Esophagus muscularis mucosa (tissue), 4 donors: ENCODE measurements at regions not wholly inside any gene's neighbourhood (a gene's known extent, or its start where the extent isn't known, plus 50 kb on each side); places are given as distances from the start of the nearest gene placed in this dataset.
"Not testable (repeated sequence)": the region's sequence is repeated elsewhere in the genome, so short reads cannot be mapped to it uniquely, and the experiment has no call there.

ENCODE experiments used
- DNase-seq: peaks from one replicate; pipeline ENCODE4 v3.0.0-alpha.2; 2017; ENCODE audit errors: extremely low spot score
- H3K27ac ChIP-seq, 4 donors: fragments of 200-600 bp; sonication (generic); replicated peaks in 1 of 4; 1 replicate in 3 of 4; 2 replicates in 1 of 4; pipeline ENCODE4 v1.5.1; 2016 to 2019; ENCODE audit warnings: mild to moderate bottlenecking in 1 of 4
- H3K27me3 ChIP-seq, 4 donors: fragments of 200-600 bp; sonication (generic); one replicate each; pipeline versions ENCODE4 v1.5.1 to v1.6.0; 2016 to 2019
- H3K36me3 ChIP-seq, 4 donors: fragments of 200-600 bp; sonication (generic); one replicate each; pipeline ENCODE4 v1.5.1; 2016 to 2019
- H3K4me1 ChIP-seq, 4 donors: fragments of 200-600 bp; sonication (generic); one replicate each; pipeline ENCODE4 v1.5.1; 2016 to 2019
- H3K4me3 ChIP-seq, 4 donors: fragments of 200-600 bp; sonication (generic); 1 replicate in 2 of 4; 2 replicates in 2 of 4; pipeline ENCODE4 v1.5.1; 2016 to 2019; ENCODE audit warnings: mild to moderate bottlenecking in 4 of 4, moderate library complexity in 1 of 4
- H3K9me3 ChIP-seq, 4 donors: fragments of 200-600 bp; sonication (generic); 1 replicate in 3 of 4; 2 replicates in 1 of 4; pipeline ENCODE4 v1.5.1; 2016 to 2019
- CTCF ChIP-seq, 3 experiments: fragments of 200-600 bp in 2 of 3; fragments of 450-650 bp in 1 of 3; sonication (generic) in 2 of 3; IDR thresholded peaks; one replicate each; pipeline ENCODE4 v1.5.1; 2017 to 2019; ENCODE audit warnings: antibody characterized with exemption in 3 of 3, mild to moderate bottlenecking in 2 of 3, moderate library complexity in 1 of 3
- EP300 ChIP-seq: sonication (generic); formaldehyde crosslinking; IDR thresholded peaks from one replicate; pipeline ENCODE4 v1.6.1; 2017; ENCODE audit warnings: antibody characterized with exemption
- POLR2A ChIP-seq: fragments of 450-650 bp; IDR thresholded peaks from one replicate; pipeline ENCODE4 v1.6.1; 2017; ENCODE audit warnings: antibody characterized with exemption, moderate library complexity, mild to moderate bottlenecking, low read depth
- POLR2AphosphoS5 ChIP-seq, 2 donors: sonication (generic); formaldehyde crosslinking; IDR thresholded peaks; one replicate each; pipeline ENCODE4 v1.6.1; 2017; ENCODE audit warnings: antibody characterized with exemption in 2 of 2
- WGBS: methylation state at CpG from one replicate; pipeline ENCODE4 v1.1.5; 2018; 5-methylcytosine and 5-hydroxymethylcytosine counted together
- intact Hi-C: fragments of 100-400 bp; cut with DNase I; formaldehyde crosslinking; loops from one replicate; pipeline ENCODE4 v1.15.1; 2023

GRCh38 chr16:16938980-16939379 lies 531.8 kb downstream of the XYLT1 start:
- Histone ChIP-seq H3K4me3 (no peak overlapping the region), H3K36me3 (no peaks in the 10 kb centered on the region), H3K27ac (no peak overlapping the region), H3K4me1 (no peaks in the 10 kb centered on the region), H3K27me3 (peaks cover 0 to 29% (median 0%) of the 10 kb centered on the region in 4 donors), H3K9me3 (no peaks in the 10 kb centered on the region)
- 92% methylated on average over 3 of the region's 3 CpGs for WGBS
- no peak for TF ChIP-seq POLR2AphosphoS5 (IDR thresholded peaks at IDR 0.05)
- no peak for TF ChIP-seq EP300
- no peak for TF ChIP-seq POLR2A
- no peak for TF ChIP-seq CTCF (IDR thresholded peaks at IDR 0.05)
- intact Hi-C loops = no loop called here
- DNase-seq = no peak

GRCh38 chr16:16940351-16940750 lies 530.4 kb downstream of the XYLT1 start:
- Histone ChIP-seq H3K9me3 (no peaks in the 10 kb centered on the region), H3K27ac (no peak overlapping the region), H3K27me3 (peaks cover 0 to 29% (median 0%) of the 10 kb centered on the region in 4 donors), H3K4me3 (no peak overlapping the region), H3K4me1 (no peaks in the 10 kb centered on the region), H3K36me3 (no peaks in the 10 kb centered on the region)
- DNase-seq = no peak
- TF ChIP-seq POLR2AphosphoS5 (IDR thresholded peaks at IDR 0.05) = no peak
- 48% methylated on average over 7 of the region's 7 CpGs for WGBS
- intact Hi-C loops = no loop called here

GRCh38 chr16:16942849-16943248 lies 527.9 kb downstream of the XYLT1 start:
- H3K36me3 ChIP-seq, DNase-seq, H3K4me1 ChIP-seq, H3K4me3 ChIP-seq, H3K27ac ChIP-seq, H3K9me3 ChIP-seq, intact Hi-C loops: not testable (repeated sequence)
- 88% methylated on average over 6 of the region's 6 CpGs for whole genome bisulfite sequencing
- peaks cover 0 to 18% (median 0%) of the 10 kb centered on the region in 4 donors for H3K27me3 ChIP-seq

- no peak for DNase-seq
- Histone ChIP-seq H3K27ac (no peak overlapping the region), H3K36me3 (no peaks in the 10 kb centered on the region), H3K9me3 (peaks cover 0 to 15% (median 3%) of the 10 kb centered on the region in 4 donors), H3K4me1 (no peaks in the 10 kb centered on the region), H3K27me3 (no peaks in the 10 kb centered on the region), H3K4me3 (no peak overlapping the region)
- 88% methylated on average over 1 of the region's 1 CpG for WGBS
- TF ChIP-seq EP300 = no peak
- intact Hi-C loops = no loop called here
These were observed 525.6 kb downstream of the XYLT1 start for GRCh38 chr16:16945207-16945606.

GRCh38 chr16:16956376-16956775 lies 514.4 kb downstream of the XYLT1 start:
- 34% methylated on average over 2 of the region's 2 CpGs for WGBS
- no peak for TF ChIP-seq EP300
- no peak for TF ChIP-seq POLR2AphosphoS5 (IDR thresholded peaks at IDR 0.05)
- TF ChIP-seq POLR2A = no peak
- TF ChIP-seq CTCF (IDR thresholded peaks at IDR 0.05) = no peak
- no peak for DNase-seq

GRCh38 chr16:16960785-16961184 lies 510.0 kb downstream of the XYLT1 start:
- Histone ChIP-seq H3K27ac (no peak overlapping the region), H3K27me3 (no peaks in the 10 kb centered on the region), H3K4me1 (no peaks in the 10 kb centered on the region), H3K36me3 (no peaks in the 10 kb centered on the region), H3K9me3 (no peaks in the 10 kb centered on the region), H3K4me3 (no peak overlapping the region)
- 92% methylated on average over 2 of the region's 2 CpGs for WGBS
- intact Hi-C loops = no loop called here
- TF ChIP-seq POLR2AphosphoS5 (IDR thresholded peaks at IDR 0.05) (no peak), CTCF (IDR thresholded peaks at IDR 0.05) (no peak), POLR2A (no peak)
- DNase-seq = no peak

More at GRCh38 chr16:16956376-16956775, 514.4 kb downstream of the XYLT1 start:
- no peaks in the 10 kb centered on the region for H3K27me3 ChIP-seq
- H3K36me3 ChIP-seq = no peaks in the 10 kb centered on the region
- intact Hi-C loops = no loop called here
- H3K4me3 ChIP-seq = no peak overlapping the region
- H3K9me3 ChIP-seq = no peaks in the 10 kb centered on the region
- H3K27ac ChIP-seq = no peak overlapping the region
- H3K4me1 ChIP-seq = no peaks in the 10 kb centered on the region
